ENCODE measurements at regions not wholly inside any gene's neighbourhood (a gene's known extent, or its start where the extent isn't known, plus 50 kb on each side); places are given as distances from the start of the nearest gene placed in this dataset.

DNA sequence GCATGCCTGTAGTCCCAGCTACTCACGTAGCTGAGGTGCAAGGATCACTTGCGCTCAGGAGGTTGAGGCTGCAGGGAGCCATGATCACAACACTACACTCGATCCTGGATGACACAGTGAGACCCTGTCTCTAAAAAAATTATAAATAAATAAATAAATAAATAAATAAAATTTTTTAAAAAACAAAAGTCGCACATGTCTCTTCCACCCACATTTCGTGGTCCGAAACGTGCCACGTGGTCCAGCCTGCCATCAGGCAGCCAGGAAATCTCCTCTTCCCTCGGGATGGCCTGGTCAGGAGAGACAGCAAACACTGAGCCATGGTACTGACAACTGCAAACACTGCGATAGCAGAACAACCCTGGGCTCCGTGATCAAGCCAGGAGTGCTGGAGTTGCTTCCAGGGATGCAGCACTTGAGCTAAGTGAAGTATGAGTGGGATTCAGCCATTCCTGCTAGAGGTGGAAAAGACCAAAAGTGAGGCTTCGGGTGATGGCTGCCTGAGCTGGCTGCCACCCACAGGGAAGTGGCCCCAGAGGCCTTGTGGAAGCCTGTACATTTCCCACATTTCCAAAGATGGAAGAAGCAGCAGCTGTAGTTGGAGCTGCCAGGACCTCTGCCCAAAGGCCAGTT lies 193.1 kb downstream of the SMAD2 start:
- TF ChIP-seq CTCF (conservative IDR thresholded peaks at IDR 0.05) (no peak), ZFX (IDR thresholded peaks at IDR 0.05) (no peak)
